EH (cell line): ENCODE measurements at regions not wholly inside any gene's neighbourhood (a gene's known extent, or its start where the extent isn't known, plus 50 kb on each side); places are given as distances from the start of the nearest gene placed in this dataset.
"Not testable (repeated sequence)": the region's sequence is repeated elsewhere in the genome, so short reads cannot be mapped to it uniquely, and the experiment has no call there.

Source experiments
- DNase-seq: peaks from one replicate; pipeline ENCODE4 v3.0.0-alpha.2; 2015; ENCODE audit warnings: low read depth

GRCh38 chr20:29687438-29687837, 1570.0 kb upstream of the DEFB115 start:
- no peak for DNase-seq

GRCh38 chr20:29689411-29690225, 1567.8 kb upstream of the DEFB115 start:
- no peak for DNase-seq

GRCh38 chr20:29690274-29690673, 1567.2 kb upstream of the DEFB115 start:
- DNase-seq, result no peak

GRCh38 chr20:29740601-29740950, 1516.9 kb upstream of the DEFB115 start:
- DNase-seq, result no peak

- no peak for DNase-seq
Observed at GRCh38 chr20:29740951-29741593, 1516.4 kb upstream of the DEFB115 start.

GRCh38 chr20:29741594-29741893, 1515.9 kb upstream of the DEFB115 start:
- no peak for DNase-seq

GRCh38 chr20:29741894-29742698, 1515.4 kb upstream of the DEFB115 start:
- DNase-seq, result no peak

GRCh38 chr20:29742699-29743100, 1514.8 kb upstream of the DEFB115 start:
- DNase-seq, result no peak

GRCh38 chr20:29743101-29743931, 1514.1 kb upstream of the DEFB115 start:
- DNase-seq, result no peak

GRCh38 chr20:29744071-29744470, 1513.4 kb upstream of the DEFB115 start:
- no peak for DNase-seq

- DNase-seq, result not testable (repeated sequence)
Observed at GRCh38 chr20:29745534-29746245, 1511.8 kb upstream of the DEFB115 start.

GRCh38 chr20:29750268-29750899, 1507.1 kb upstream of the DEFB115 start:
- no peak for DNase-seq

GRCh38 chr20:29752644-29753425, 1504.6 kb upstream of the DEFB115 start:
- not testable (repeated sequence) for DNase-seq

- not testable (repeated sequence) for DNase-seq
Observed at GRCh38 chr20:29753426-29753746, 1504.1 kb upstream of the DEFB115 start.

- DNase-seq, result not testable (repeated sequence)
Observed at GRCh38 chr20:29753879-29754278, 1503.6 kb upstream of the DEFB115 start.

GRCh38 chr20:29755854-29756498, 1501.5 kb upstream of the DEFB115 start:
- not testable (repeated sequence) for DNase-seq

GRCh38 chr20:29756664-29757063, 1500.8 kb upstream of the DEFB115 start:
- no peak for DNase-seq

- DNase-seq, result not testable (repeated sequence)
Observed at GRCh38 chr20:29761621-29762385, 1495.7 kb upstream of the DEFB115 start.

- no peak for DNase-seq
Observed at GRCh38 chr20:29762620-29763019, 1494.8 kb upstream of the DEFB115 start.
